WTC11 (cell line): ENCODE measurements at regions not wholly inside any gene's neighbourhood (a gene's known extent, or its start where the extent isn't known, plus 50 kb on each side); places are given as distances from the start of the nearest gene placed in this dataset.

ENCODE experiments used
- ATAC-seq: fragments of 200-7000 bp; cut with Tn5 transposase; 2 replicates; pipeline ENCODE4 v1.10.0; 2021; ENCODE audit warnings: mild to moderate bottlenecking, moderate library complexity
- CTCF ChIA-PET: fragments of 300-600 bp; sonication (Branson Sonifier 250); formaldehyde crosslinking; loops from one replicate; lab custom pipeline; 2021; ENCODE audit warnings: antibody characterized with exemption; lab: Charles Lee
- POLR2A ChIA-PET: fragments of 350-600 bp; sonication (Branson Sonifier 250); formaldehyde crosslinking; loops from one replicate; lab custom pipeline; 2021; ENCODE audit warnings: antibody characterized with exemption; lab: Charles Lee
- DNase-seq: peaks from one replicate; pipeline ENCODE4 v3.0.0; 2021; ENCODE audit warnings: low spot score
- H3K27ac Mint-ChIP-seq: 2 replicates; pipeline ENCODE4 v1.8.0; 2021; ENCODE audit warnings: mixed read lengths
- H3K27me3 Mint-ChIP-seq: 2 replicates; pipeline ENCODE4 v1.8.0; 2021; ENCODE audit warnings: low read depth, mild to moderate bottlenecking, moderate library complexity, mixed read lengths
- H3K36me3 Mint-ChIP-seq: 2 replicates; pipeline ENCODE4 v1.8.0; 2021; ENCODE audit warnings: mixed read lengths
- H3K4me1 Mint-ChIP-seq: 2 replicates; pipeline ENCODE4 v1.8.0; 2022; ENCODE audit warnings: mixed read lengths
- H3K4me3 Mint-ChIP-seq: 2 replicates; pipeline ENCODE4 v1.8.0; 2021; ENCODE audit warnings: mild to moderate bottlenecking, moderate library complexity, mixed read lengths
- H3K9me3 Mint-ChIP-seq: 2 replicates; pipeline ENCODE4 v1.8.0; 2021; ENCODE audit warnings: mixed read lengths
- CREB1 ChIP-seq: sonication (generic); formaldehyde crosslinking; IDR thresholded peaks from 2 replicates; pipeline ENCODE4 v1.8.0; 2023; ENCODE audit warnings: mild to moderate bottlenecking, missing genetic modification reagents
- EMX1 ChIP-seq: fragments of 250-450 bp; sonication (Bioruptor Pico); IDR thresholded peaks from 2 replicates; pipeline ENCODE4 v1.8.0; 2021; ENCODE audit warnings: mild to moderate bottlenecking
- FOXP1 ChIP-seq: sonication (generic); formaldehyde crosslinking; IDR thresholded peaks from 2 replicates; pipeline ENCODE4 v1.8.0; 2022; ENCODE audit warnings: missing genetic modification reagents, mild to moderate bottlenecking, moderate library complexity, borderline replicate concordance
- HMGA2 ChIP-seq: fragments of 250-450 bp; sonication (Bioruptor Pico); IDR thresholded peaks from 2 replicates; pipeline ENCODE4 v1.4.0; 2021; ENCODE audit warnings: mild to moderate bottlenecking, moderate library complexity
- IRF2 ChIP-seq: sonication (generic); formaldehyde crosslinking; IDR thresholded peaks from 2 replicates; pipeline ENCODE4 v1.8.0; 2022; ENCODE audit warnings: low read depth, missing genetic modification reagents, borderline replicate concordance
- RELA ChIP-seq: sonication (generic); formaldehyde crosslinking; IDR thresholded peaks from 2 replicates; pipeline ENCODE4 v1.8.1; 2022; ENCODE audit warnings: missing genetic modification reagents, mild to moderate bottlenecking, borderline replicate concordance
- TEAD1 ChIP-seq: sonication (generic); formaldehyde crosslinking; IDR thresholded peaks from 2 replicates; pipeline ENCODE4 v1.8.0; 2022; ENCODE audit warnings: mild to moderate bottlenecking, missing genetic modification reagents
- TP53 ChIP-seq: sonication (generic); formaldehyde crosslinking; IDR thresholded peaks from 2 replicates; pipeline ENCODE4 v1.8.1; 2023; ENCODE audit warnings: mild to moderate bottlenecking, missing genetic modification reagents
- ZNF138 ChIP-seq: sonication (generic); formaldehyde crosslinking; conservative IDR thresholded peaks from 2 replicates; pipeline ENCODE4 v1.8.1; 2022; ENCODE audit warnings: mild to moderate bottlenecking, moderate library complexity, missing genetic modification reagents
- TF ChIP-seq, protein P1 (sequence below): sonication (generic); formaldehyde crosslinking; IDR thresholded peaks from 2 replicates; pipeline ENCODE4 v1.8.1; 2022; ENCODE audit warnings: low read depth, mild to moderate bottlenecking, moderate library complexity, missing genetic modification reagents, borderline replicate concordance
- TF ChIP-seq, protein P2 (sequence below): fragments of 250-450 bp; sonication (Bioruptor Pico); IDR thresholded peaks from 2 replicates; pipeline ENCODE4 v2.1.2; 2022; ENCODE audit warnings: mild to moderate bottlenecking, moderate library complexity
- TF ChIP-seq, protein P3 (sequence below): sonication (generic); formaldehyde crosslinking; IDR thresholded peaks from 2 replicates; pipeline ENCODE4 v1.8.1; 2023; ENCODE audit warnings: mild to moderate bottlenecking, missing genetic modification reagents, moderate library complexity
- TF ChIP-seq, protein P4 (sequence below): sonication (generic); formaldehyde crosslinking; IDR thresholded peaks from 2 replicates; pipeline ENCODE4 v1.8.1; 2023; ENCODE audit warnings: mild to moderate bottlenecking, missing genetic modification reagents, borderline replicate concordance
- TF ChIP-seq, protein P5 (sequence below): fragments of 250-450 bp; sonication (Bioruptor Pico); conservative IDR thresholded peaks from 2 replicates; pipeline ENCODE4 v1.9.0; 2021; ENCODE audit warnings: mild to moderate bottlenecking
- TF ChIP-seq, protein P6 (sequence below): sonication (generic); formaldehyde crosslinking; conservative IDR thresholded peaks from 2 replicates; pipeline ENCODE4 v1.8.1; 2023; ENCODE audit warnings: mild to moderate bottlenecking, low read depth, missing genetic modification reagents, moderate library complexity
- TF ChIP-seq, protein P7 (sequence below): fragments of 250-450 bp; sonication (Bioruptor Pico); IDR thresholded peaks from 2 replicates; pipeline ENCODE4 v1.9.0; 2021; ENCODE audit warnings: mild to moderate bottlenecking
- TF ChIP-seq, protein P8 (sequence below): sonication (generic); formaldehyde crosslinking; IDR thresholded peaks from 2 replicates; pipeline ENCODE4 v1.8.1; 2023; ENCODE audit warnings: mild to moderate bottlenecking, missing genetic modification reagents

DNA sequence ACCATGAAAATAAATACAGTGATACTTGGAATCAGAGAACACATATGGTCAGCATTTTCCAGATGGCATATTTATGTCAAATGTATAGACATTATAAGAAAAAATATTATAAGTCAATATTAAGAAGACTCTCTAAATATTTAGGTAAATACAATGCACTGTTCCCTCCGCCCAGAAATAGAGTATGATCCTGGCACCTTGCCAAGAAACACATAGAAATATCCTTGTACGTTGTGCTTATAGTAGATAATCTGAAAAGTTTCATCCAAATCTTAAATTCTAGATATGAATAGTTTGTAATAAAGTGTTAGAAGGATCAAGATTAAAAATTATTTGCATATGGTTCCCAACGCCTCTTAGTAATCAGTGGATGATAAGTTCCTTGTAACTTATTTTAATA is 645.8 kb upstream of the GJE1 start:
- Mint-ChIP-seq H3K36me3 (peaks cover 25% of the 10 kb centered on the region), H3K9me3 (peaks cover 33% of the 10 kb centered on the region), H3K27me3 (no peaks in the 10 kb centered on the region), H3K4me3 (no peak overlapping the region), H3K4me1 (peaks cover 13% of the 10 kb centered on the region), H3K27ac (no peak overlapping the region)
- no peak for DNase-seq
- ChIA-PET POLR2A (no interaction called here), CTCF (no interaction called here)
- TF ChIP-seq TEAD1 (no peak), FOXP1 (CRISPR knock-in tag) (no peak), ZNF138 (CRISPR knock-in tag) (no peak), IRF2 (no peak), RELA (CRISPR knock-in tag) (no peak), CREB1 (no peak), TP53 (CRISPR knock-in tag) (no peak), EMX1 (CRISPR knock-in tag) (no peak), HMGA2 (CRISPR knock-in tag) (no peak)
- TF ChIP-seq, protein P1, sequence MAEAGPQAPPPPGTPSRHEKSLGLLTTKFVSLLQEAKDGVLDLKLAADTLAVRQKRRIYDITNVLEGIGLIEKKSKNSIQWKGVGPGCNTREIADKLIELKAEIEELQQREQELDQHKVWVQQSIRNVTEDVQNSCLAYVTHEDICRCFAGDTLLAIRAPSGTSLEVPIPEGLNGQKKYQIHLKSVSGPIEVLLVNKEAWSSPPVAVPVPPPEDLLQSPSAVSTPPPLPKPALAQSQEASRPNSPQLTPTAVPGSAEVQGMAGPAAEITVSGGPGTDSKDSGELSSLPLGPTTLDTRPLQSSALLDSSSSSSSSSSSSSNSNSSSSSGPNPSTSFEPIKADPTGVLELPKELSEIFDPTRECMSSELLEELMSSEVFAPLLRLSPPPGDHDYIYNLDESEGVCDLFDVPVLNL (CRISPR knock-in tag), result no peak
- TF ChIP-seq, protein P2, sequence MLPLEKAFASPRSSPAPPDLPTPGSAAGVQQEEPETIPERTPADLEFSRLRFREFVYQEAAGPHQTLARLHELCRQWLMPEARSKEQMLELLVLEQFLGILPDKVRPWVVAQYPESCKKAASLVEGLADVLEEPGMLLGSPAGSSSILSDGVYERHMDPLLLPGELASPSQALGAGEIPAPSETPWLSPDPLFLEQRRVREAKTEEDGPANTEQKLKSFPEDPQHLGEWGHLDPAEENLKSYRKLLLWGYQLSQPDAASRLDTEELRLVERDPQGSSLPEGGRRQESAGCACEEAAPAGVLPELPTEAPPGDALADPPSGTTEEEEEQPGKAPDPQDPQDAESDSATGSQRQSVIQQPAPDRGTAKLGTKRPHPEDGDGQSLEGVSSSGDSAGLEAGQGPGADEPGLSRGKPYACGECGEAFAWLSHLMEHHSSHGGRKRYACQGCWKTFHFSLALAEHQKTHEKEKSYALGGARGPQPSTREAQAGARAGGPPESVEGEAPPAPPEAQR (CRISPR knock-in tag), result no peak
- TF ChIP-seq, protein P3, sequence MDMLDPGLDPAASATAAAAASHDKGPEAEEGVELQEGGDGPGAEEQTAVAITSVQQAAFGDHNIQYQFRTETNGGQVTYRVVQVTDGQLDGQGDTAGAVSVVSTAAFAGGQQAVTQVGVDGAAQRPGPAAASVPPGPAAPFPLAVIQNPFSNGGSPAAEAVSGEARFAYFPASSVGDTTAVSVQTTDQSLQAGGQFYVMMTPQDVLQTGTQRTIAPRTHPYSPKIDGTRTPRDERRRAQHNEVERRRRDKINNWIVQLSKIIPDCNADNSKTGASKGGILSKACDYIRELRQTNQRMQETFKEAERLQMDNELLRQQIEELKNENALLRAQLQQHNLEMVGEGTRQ (CRISPR knock-in tag), result no peak
- TF ChIP-seq, protein P4, sequence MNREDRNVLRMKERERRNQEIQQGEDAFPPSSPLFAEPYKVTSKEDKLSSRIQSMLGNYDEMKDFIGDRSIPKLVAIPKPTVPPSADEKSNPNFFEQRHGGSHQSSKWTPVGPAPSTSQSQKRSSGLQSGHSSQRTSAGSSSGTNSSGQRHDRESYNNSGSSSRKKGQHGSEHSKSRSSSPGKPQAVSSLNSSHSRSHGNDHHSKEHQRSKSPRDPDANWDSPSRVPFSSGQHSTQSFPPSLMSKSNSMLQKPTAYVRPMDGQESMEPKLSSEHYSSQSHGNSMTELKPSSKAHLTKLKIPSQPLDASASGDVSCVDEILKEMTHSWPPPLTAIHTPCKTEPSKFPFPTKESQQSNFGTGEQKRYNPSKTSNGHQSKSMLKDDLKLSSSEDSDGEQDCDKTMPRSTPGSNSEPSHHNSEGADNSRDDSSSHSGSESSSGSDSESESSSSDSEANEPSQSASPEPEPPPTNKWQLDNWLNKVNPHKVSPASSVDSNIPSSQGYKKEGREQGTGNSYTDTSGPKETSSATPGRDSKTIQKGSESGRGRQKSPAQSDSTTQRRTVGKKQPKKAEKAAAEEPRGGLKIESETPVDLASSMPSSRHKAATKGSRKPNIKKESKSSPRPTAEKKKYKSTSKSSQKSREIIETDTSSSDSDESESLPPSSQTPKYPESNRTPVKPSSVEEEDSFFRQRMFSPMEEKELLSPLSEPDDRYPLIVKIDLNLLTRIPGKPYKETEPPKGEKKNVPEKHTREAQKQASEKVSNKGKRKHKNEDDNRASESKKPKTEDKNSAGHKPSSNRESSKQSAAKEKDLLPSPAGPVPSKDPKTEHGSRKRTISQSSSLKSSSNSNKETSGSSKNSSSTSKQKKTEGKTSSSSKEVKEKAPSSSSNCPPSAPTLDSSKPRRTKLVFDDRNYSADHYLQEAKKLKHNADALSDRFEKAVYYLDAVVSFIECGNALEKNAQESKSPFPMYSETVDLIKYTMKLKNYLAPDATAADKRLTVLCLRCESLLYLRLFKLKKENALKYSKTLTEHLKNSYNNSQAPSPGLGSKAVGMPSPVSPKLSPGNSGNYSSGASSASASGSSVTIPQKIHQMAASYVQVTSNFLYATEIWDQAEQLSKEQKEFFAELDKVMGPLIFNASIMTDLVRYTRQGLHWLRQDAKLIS (CRISPR knock-in tag), result no peak
- TF ChIP-seq, protein P5, sequence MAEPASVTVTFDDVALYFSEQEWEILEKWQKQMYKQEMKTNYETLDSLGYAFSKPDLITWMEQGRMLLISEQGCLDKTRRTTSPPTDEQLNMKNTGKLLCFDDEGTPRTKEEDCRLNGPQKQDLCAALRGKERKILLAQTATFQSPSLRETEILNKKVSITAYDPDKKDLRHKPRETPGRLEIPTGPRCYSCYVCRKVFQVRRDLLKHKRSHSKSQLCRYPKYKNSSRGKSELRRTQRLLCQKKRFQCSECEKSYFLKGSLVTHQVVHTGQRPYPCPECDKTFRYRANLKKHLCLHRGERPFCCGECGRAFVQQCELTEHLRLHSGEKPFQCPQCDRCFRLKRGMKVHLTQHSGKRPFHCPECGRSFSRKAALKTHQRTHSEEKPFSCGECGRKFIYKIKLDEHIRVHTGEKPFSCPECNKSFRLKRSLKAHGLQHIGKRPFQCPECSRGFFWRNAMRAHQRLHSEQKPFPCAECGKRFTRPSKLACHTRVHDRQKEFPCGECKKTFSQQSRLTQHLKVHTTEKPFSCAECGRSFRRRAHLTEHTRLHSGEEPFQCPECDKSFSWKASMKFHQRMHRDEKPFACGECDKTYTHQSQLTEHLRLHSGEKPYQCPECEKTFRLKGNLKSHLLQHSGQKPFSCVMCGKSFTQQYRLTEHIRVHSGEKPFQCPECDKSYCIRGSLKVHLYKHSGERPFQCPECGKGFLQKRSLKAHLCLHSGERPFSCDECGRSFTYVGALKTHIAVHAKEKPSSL (CRISPR knock-in tag), result no peak
- TF ChIP-seq, protein P6, sequence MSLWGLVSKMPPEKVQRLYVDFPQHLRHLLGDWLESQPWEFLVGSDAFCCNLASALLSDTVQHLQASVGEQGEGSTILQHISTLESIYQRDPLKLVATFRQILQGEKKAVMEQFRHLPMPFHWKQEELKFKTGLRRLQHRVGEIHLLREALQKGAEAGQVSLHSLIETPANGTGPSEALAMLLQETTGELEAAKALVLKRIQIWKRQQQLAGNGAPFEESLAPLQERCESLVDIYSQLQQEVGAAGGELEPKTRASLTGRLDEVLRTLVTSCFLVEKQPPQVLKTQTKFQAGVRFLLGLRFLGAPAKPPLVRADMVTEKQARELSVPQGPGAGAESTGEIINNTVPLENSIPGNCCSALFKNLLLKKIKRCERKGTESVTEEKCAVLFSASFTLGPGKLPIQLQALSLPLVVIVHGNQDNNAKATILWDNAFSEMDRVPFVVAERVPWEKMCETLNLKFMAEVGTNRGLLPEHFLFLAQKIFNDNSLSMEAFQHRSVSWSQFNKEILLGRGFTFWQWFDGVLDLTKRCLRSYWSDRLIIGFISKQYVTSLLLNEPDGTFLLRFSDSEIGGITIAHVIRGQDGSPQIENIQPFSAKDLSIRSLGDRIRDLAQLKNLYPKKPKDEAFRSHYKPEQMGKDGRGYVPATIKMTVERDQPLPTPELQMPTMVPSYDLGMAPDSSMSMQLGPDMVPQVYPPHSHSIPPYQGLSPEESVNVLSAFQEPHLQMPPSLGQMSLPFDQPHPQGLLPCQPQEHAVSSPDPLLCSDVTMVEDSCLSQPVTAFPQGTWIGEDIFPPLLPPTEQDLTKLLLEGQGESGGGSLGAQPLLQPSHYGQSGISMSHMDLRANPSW, result no peak
- TF ChIP-seq, protein P7, sequence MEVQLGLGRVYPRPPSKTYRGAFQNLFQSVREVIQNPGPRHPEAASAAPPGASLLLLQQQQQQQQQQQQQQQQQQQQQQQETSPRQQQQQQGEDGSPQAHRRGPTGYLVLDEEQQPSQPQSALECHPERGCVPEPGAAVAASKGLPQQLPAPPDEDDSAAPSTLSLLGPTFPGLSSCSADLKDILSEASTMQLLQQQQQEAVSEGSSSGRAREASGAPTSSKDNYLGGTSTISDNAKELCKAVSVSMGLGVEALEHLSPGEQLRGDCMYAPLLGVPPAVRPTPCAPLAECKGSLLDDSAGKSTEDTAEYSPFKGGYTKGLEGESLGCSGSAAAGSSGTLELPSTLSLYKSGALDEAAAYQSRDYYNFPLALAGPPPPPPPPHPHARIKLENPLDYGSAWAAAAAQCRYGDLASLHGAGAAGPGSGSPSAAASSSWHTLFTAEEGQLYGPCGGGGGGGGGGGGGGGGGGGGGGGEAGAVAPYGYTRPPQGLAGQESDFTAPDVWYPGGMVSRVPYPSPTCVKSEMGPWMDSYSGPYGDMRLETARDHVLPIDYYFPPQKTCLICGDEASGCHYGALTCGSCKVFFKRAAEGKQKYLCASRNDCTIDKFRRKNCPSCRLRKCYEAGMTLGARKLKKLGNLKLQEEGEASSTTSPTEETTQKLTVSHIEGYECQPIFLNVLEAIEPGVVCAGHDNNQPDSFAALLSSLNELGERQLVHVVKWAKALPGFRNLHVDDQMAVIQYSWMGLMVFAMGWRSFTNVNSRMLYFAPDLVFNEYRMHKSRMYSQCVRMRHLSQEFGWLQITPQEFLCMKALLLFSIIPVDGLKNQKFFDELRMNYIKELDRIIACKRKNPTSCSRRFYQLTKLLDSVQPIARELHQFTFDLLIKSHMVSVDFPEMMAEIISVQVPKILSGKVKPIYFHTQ (CRISPR knock-in tag), result no peak
- TF ChIP-seq, protein P8, sequence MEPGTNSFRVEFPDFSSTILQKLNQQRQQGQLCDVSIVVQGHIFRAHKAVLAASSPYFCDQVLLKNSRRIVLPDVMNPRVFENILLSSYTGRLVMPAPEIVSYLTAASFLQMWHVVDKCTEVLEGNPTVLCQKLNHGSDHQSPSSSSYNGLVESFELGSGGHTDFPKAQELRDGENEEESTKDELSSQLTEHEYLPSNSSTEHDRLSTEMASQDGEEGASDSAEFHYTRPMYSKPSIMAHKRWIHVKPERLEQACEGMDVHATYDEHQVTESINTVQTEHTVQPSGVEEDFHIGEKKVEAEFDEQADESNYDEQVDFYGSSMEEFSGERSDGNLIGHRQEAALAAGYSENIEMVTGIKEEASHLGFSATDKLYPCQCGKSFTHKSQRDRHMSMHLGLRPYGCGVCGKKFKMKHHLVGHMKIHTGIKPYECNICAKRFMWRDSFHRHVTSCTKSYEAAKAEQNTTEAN (CRISPR knock-in tag), result no peak
- ATAC-seq, result no peak
